ENCODE measurements at regions not wholly inside any gene's neighbourhood (a gene's known extent, or its start where the extent isn't known, plus 50 kb on each side); places are given as distances from the start of the nearest gene placed in this dataset.
A peak's percentile ranks its signal among the peaks of the same experiment; 100 is the strongest.
"Not testable (repeated sequence)": the region's sequence is repeated elsewhere in the genome, so short reads cannot be mapped to it uniquely, and the experiment has no call there.

GRCh38 chrX:74090049-74090448, 213.9 kb upstream of the ZCCHC13 start:
- Mint-ChIP-seq H3K9me3 (peaks cover 0 to 2% (median 0%) of the 10 kb centered on the region in 6 donors), H3K4me1 (no peaks in the 10 kb centered on the region), H3K27ac (no peak overlapping the region), H3K4me3 (no peak overlapping the region), H3K27me3 (ENCODE audit: low read depth in 3 of 3) (peaks cover 0 to 7% (median 5%) of the 10 kb centered on the region in 3 donors), H3K36me3 (peaks cover 0 to 5% (median 0%) of the 10 kb centered on the region in 3 donors)
- no peak for DNase-seq

- DNase-seq = no peak
- Mint-ChIP-seq H3K4me1 (no peaks in the 10 kb centered on the region), H3K9me3 (peaks cover 0 to 4% (median 0%) of the 10 kb centered on the region in 6 donors), H3K27me3 (ENCODE audit: low read depth in 3 of 3) (peaks cover under 1 to 5% (median 2%) of the 10 kb centered on the region in 3 donors), H3K27ac (no peak overlapping the region), H3K4me3 (no peak overlapping the region), H3K36me3 (peaks cover 3 to 5% (median 5%) of the 10 kb centered on the region in 3 donors)
These were observed 218.2 kb upstream of the ZCCHC13 start for GRCh38 chrX:74085642-74086236.

GRCh38 chrX:74080165-74080564, 223.8 kb upstream of the ZCCHC13 start:
- peaks cover 5 to 24% (median 15%) of the 10 kb centered on the region in 6 donors for H3K9me3 Mint-ChIP-seq
- DNase-seq = no peak
- H3K27ac Mint-ChIP-seq = no peak overlapping the region
- H3K4me1 Mint-ChIP-seq = no peaks in the 10 kb centered on the region
- H3K36me3 Mint-ChIP-seq = peaks cover 7 to 10% (median 9%) of the 10 kb centered on the region in 3 donors
- no peak overlapping the region for H3K4me3 Mint-ChIP-seq
- peaks cover 0 to 9% (median 3%) of the 10 kb centered on the region in 3 donors for H3K27me3 Mint-ChIP-seq (ENCODE audit: low read depth in 3 of 3)

- Mint-ChIP-seq H3K36me3 (peaks cover 0 to under 1% (median 0%) of the 10 kb centered on the region in 3 donors), H3K27ac (no peak overlapping the region), H3K27me3 (ENCODE audit: low read depth in 3 of 3) (peaks cover 0 to 3% (median 2%) of the 10 kb centered on the region in 3 donors), H3K4me1 (peaks cover 11 to 14% of the 10 kb centered on the region in 2 donors), H3K4me3 (no peak overlapping the region), H3K9me3 (peaks cover 0 to 5% (median 2%) of the 10 kb centered on the region in 6 donors)
- DNase-seq = no peak
These were observed 213.4 kb upstream of the XIST start for GRCh38 chrX:74065831-74066390.

- no peak for DNase-seq
- Mint-ChIP-seq H3K36me3 (no peaks in the 10 kb centered on the region), H3K9me3 (peaks cover 0 to 3% (median 0%) of the 10 kb centered on the region in 6 donors), H3K27ac (no peak overlapping the region), H3K4me3 (no peak overlapping the region), H3K4me1 (no peaks in the 10 kb centered on the region), H3K27me3 (ENCODE audit: low read depth in 3 of 3) (peaks cover 0 to 6% (median 2%) of the 10 kb centered on the region in 3 donors)
These were observed 211.1 kb upstream of the XIST start for GRCh38 chrX:74063426-74064155.

GRCh38 chrX:74061879-74062278, 209.4 kb upstream of the XIST start:
- DNase-seq = no peak
- no peaks in the 10 kb centered on the region for H3K4me1 Mint-ChIP-seq
- H3K4me3 Mint-ChIP-seq = no peak overlapping the region
- H3K36me3 Mint-ChIP-seq = no peaks in the 10 kb centered on the region
- H3K9me3 Mint-ChIP-seq = peaks cover 0 to 2% (median 0%) of the 10 kb centered on the region in 6 donors
- no peak overlapping the region for H3K27ac Mint-ChIP-seq
- H3K27me3 Mint-ChIP-seq (ENCODE audit: low read depth in 3 of 3) = peaks cover 0 to 4% (median 2%) of the 10 kb centered on the region in 3 donors

GRCh38 chrX:74049126-74049525, 196.6 kb upstream of the XIST start:
- H3K9me3 Mint-ChIP-seq = peaks cover 0 to 15% (median 7%) of the 10 kb centered on the region in 6 donors
- no peak overlapping the region for H3K27ac Mint-ChIP-seq
- peaks cover 0 to 2% (median 0%) of the 10 kb centered on the region in 3 donors for H3K27me3 Mint-ChIP-seq (ENCODE audit: low read depth in 3 of 3)
- no peak overlapping the region for H3K4me3 Mint-ChIP-seq
- no peaks in the 10 kb centered on the region for H3K36me3 Mint-ChIP-seq
- no peaks in the 10 kb centered on the region for H3K4me1 Mint-ChIP-seq
- DNase-seq = no peak

GRCh38 chrX:74034066-74034465, 181.6 kb upstream of the XIST start:
- not testable (repeated sequence) for H3K4me3 Mint-ChIP-seq; H3K4me1 Mint-ChIP-seq; H3K9me3 Mint-ChIP-seq; H3K27me3 Mint-ChIP-seq (ENCODE audit: low read depth in 3 of 3); DNase-seq; H3K27ac Mint-ChIP-seq; H3K36me3 Mint-ChIP-seq

GRCh38 chrX:74031527-74031926, 179.0 kb upstream of the XIST start:
- not testable (repeated sequence) for H3K27me3 Mint-ChIP-seq (ENCODE audit: low read depth in 3 of 3); H3K4me3 Mint-ChIP-seq; H3K27ac Mint-ChIP-seq; DNase-seq; H3K36me3 Mint-ChIP-seq; H3K4me1 Mint-ChIP-seq; H3K9me3 Mint-ChIP-seq

GRCh38 chrX:74030766-74031165, 178.3 kb upstream of the XIST start:
- not testable (repeated sequence) for H3K4me1 Mint-ChIP-seq; H3K36me3 Mint-ChIP-seq; H3K27me3 Mint-ChIP-seq (ENCODE audit: low read depth in 3 of 3); H3K4me3 Mint-ChIP-seq; H3K9me3 Mint-ChIP-seq; H3K27ac Mint-ChIP-seq; DNase-seq

GRCh38 chrX:74025145-74025544, 172.6 kb upstream of the XIST start:
- not testable (repeated sequence) for H3K4me3 Mint-ChIP-seq; H3K27me3 Mint-ChIP-seq (ENCODE audit: low read depth in 3 of 3); H3K36me3 Mint-ChIP-seq; DNase-seq; H3K4me1 Mint-ChIP-seq; H3K27ac Mint-ChIP-seq
- H3K9me3 Mint-ChIP-seq = peaks cover 0 to 18% (median 7%) of the 10 kb centered on the region in 6 donors

- Mint-ChIP-seq H3K36me3 (no peaks in the 10 kb centered on the region), H3K4me3 (no peak overlapping the region), H3K27me3 (ENCODE audit: low read depth in 3 of 3) (peaks cover 0 to 2% (median 0%) of the 10 kb centered on the region in 3 donors), H3K27ac (no peak overlapping the region), H3K4me1 (peaks cover 3 to 5% of the 10 kb centered on the region in 2 donors), H3K9me3 (peaks cover 0 to 18% (median 7%) of the 10 kb centered on the region in 6 donors)
- no peak for DNase-seq
These were observed 170.7 kb upstream of the XIST start for GRCh38 chrX:74023203-74023602.

GRCh38 chrX:74018253-74018652, 165.7 kb upstream of the XIST start:
- Mint-ChIP-seq H3K4me3 (no peak overlapping the region), H3K27me3 (ENCODE audit: low read depth in 3 of 3) (peaks cover 0 to 2% (median 0%) of the 10 kb centered on the region in 3 donors), H3K4me1 (peaks cover 3 to 8% of the 10 kb centered on the region in 2 donors), H3K9me3 (no peaks in the 10 kb centered on the region), H3K36me3 (no peaks in the 10 kb centered on the region), H3K27ac (no peak overlapping the region)
- DNase-seq = no peak

GRCh38 chrX:74015379-74016019, 163.0 kb upstream of the XIST start:
- H3K4me1 Mint-ChIP-seq = peaks cover 0 to 4% of the 10 kb centered on the region in 2 donors
- peak; percentile 62 to 67 (median 64) for DNase-seq
- H3K36me3 Mint-ChIP-seq = no peaks in the 10 kb centered on the region
- no peaks in the 10 kb centered on the region for H3K9me3 Mint-ChIP-seq
- H3K4me3 Mint-ChIP-seq = no peak overlapping the region
- H3K27ac Mint-ChIP-seq = no peak overlapping the region
- peaks cover 0 to 2% (median 0%) of the 10 kb centered on the region in 3 donors for H3K27me3 Mint-ChIP-seq (ENCODE audit: low read depth in 3 of 3)
